HG03558 (cell line): ENCODE measurements at regions not wholly inside any gene's neighbourhood (a gene's known extent, or its start where the extent isn't known, plus 50 kb on each side); places are given as distances from the start of the nearest gene placed in this dataset.

ENCODE experiments used
- ATAC-seq: cut with Tn5 transposase; IDR thresholded peaks from one replicate; pipeline ENCODE4 v1.9.1; 2021; ENCODE audit warnings: moderate number of reproducible peaks; ENCODE audit not compliant: unreplicated experiment; ENCODE audit errors: extremely low read depth

GRCh38 chr15:61556037-61556648 is 327.0 kb upstream of the RORA start:
- ATAC-seq: no peak

DNA sequence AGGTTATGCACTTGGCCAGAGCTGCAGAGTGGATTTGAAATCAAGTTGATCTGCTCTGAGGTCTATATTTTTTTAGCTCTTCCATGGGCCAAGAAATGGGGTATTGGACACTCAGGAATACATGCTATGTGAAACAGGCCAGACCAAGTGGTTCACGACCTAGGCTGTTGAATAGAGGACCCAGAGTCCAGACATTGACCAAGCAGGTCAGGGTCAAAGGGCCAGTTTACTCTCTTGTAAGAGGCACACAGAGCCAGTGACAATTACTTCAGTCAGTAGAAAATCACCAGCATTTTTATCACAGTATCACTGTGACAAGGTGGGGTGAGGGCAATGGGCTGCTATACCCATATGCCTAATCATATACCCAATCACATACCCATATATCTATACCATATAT is 320.6 kb upstream of the RORA start:
- ATAC-seq: no peak

DNA sequence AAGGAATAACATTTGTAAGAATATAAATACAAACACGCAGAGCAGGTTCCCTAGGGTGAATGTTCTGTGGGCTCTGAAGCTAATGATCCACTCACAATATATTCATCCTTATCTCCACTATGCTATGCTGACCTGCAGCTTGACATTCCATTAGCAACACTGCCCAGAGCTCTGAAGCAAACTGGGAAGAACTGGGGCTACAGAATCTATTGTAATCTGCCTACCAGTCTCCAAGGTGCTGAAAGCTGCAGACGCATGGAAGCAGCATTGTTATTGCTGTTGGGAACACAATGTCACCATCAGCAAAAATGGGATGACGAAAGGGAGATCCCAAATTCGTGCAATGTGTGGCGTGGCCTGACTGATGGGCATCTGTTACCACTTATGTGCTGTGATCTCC is 316.7 kb upstream of the RORA start:
- no peak for ATAC-seq

DNA sequence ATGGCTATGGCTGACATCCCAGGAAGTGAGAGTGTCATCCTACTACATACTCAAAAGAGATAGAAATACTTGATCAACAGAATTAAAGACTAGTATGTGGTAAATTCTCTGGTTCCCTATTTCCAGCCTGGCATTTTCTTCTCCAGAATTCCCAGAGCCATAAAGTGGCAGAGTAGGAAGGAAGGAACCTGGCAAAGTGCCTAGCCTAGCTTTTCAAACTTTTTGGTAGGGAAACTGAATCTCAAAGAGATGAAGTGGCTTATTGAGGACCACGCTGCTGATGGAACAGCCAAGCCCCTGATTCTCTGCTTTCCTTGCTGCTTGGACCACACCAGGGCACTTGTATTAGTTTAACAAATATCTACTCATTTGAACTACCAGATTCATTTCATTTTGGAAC is 312.4 kb upstream of the RORA start:
- no peak for ATAC-seq

GRCh38 chr15:61537337-61537736 is 308.2 kb upstream of the RORA start:
- no peak for ATAC-seq

GRCh38 chr15:61534986-61535385 is 305.9 kb upstream of the RORA start:
- no peak for ATAC-seq

DNA sequence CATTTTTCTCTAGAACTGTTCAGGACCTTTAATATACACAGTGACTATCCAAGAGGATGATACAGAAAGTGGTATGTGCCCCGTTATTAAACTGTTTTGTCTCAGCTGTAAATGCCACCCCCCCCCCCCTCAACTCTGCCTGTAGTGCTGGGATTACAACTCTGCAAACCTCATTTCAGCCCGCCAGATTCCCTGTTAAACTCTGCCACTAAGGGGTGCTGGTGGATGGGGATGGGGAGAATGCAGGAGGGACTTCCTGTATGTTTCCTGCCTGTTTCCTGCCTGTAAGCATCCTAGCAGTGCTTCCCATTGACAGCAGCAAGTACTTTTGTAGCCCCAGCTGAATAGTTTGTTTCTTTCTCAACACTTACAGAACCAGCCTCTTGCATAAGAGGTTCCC is 301.7 kb upstream of the RORA start:
- ATAC-seq: no peak

DNA sequence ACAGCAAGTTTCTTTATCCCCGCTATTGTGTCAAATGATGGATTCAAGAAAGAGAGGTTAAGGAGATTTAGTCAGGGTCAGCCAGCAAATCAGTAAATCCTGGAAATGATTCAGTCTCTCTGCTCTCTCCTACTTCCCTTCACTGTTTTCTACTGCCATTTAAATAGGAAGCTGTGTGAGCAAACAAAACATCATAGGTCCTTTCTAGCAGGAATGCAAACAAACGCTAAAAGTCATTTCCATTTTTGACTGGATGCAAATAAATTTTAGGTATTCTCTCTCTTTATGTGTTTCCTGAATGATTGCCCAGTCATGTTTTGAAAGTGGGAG is 299.4 kb upstream of the RORA start:
- ATAC-seq: no peak

DNA sequence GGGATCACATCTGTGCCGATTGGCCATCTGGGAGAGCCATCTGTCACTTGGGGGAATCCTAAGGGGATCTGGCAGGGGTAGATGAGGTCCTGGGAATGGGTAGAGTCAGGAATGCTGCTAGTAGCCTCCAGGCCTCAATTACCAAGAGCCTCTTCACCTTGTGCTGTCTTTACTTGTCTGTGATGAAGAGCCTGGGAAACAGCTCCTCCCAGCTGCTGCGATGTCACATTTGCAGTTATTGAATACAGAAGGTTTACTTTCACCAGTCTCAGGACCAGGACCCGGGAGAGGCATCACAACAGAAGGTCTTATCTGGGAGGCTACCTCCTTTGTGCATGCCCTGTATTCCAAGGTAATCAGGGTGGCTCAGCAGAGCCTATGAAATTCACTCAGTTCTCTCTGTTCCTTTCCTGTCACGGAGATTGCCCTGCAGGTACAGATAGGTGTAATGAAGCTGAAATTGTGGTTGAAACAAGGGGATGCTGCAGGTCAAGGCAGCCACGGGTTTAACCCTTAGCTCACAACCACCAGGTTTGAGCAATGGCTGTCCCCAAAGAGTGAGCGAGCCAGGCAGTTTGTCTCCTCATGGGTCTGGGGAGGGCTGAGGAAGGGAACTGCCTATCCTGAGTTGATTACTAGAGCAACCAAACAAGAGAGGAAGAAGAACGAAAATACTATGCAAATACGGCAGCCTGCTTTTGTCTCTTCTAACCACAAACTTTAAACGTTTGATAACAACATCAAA is 298.9 kb upstream of the RORA start:
- ATAC-seq: no peak

- no peak for ATAC-seq
These were observed 295.4 kb upstream of the RORA start for GRCh38 chr15:61524545-61524944.

DNA sequence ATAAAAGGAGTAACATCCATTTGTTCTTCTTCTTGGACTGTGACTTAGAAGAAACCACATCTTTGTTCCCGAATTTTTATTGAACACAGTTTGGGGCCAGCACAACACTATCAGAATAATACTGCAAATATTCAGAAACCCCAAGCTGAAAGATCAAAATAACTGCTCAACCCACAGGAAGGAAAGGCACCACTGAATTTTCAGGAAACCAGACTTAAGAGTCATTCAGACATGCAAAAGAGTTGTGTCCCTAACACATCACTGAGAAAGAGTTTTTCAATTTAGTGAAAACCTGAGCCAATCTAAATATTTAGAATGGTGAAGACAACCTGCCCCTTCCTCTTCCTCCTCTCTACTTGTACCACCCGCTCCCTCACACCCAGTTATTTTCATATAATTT is 295.0 kb upstream of the RORA start:
- ATAC-seq: no peak

- ATAC-seq: no peak
These were observed 293.3 kb upstream of the RORA start for GRCh38 chr15:61522411-61522810.

DNA sequence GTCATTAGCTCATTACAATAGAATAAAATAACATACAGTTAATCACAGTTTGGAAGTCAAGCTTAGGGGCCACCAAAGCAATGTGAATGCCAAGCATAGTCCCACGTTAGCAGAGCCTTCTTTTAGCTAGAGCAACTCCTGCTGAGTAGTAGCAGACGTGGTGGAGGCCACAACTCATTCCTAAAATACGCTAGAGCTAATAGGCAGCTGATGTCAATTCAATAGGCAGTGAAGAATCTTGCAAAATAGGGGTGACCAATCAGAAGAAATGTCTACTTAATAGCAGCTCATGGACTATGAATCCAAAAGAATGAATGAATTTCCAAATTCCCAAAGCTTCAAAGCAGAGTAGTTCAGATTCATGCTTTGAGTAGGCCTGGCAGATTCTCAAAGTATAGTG is 292.9 kb upstream of the RORA start:
- no peak for ATAC-seq

GRCh38 chr15:61519296-61519695 is 290.2 kb upstream of the RORA start:
- ATAC-seq: no peak

DNA sequence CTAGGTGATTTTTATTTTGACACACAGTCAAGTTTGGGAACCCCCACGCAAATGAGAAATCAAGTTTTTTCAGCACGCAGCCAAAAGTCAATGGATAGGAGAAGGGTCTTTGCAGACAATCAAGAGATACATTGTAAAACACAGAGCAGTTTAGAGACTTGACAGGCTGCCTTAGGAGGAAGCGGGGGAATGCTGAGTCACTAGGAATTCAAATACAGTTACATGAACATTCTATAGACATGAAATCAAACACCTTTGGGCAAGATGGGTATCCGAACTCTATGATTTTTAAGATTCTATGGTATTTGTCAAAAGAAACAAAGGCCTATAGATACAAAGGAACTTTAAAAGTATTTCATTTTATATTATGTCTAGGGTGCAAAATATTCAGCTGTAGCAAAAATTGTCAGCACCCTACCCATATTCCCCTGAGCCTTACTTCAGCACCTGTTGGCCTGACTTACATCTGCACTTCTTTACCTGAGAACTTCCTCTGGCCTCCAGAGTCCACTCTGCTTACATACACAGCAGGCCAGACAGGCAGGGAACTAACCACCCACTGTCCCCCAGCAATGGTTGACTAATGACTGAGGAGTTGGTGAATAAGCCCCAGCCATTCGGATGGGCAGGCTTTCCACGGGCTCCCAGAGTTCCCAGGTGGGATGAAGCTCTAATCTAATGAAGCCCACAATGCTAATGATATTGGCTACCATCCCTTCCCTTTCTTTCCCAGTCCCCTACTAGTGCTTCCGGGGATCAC is 289.3 kb upstream of the RORA start:
- ATAC-seq: no peak

DNA sequence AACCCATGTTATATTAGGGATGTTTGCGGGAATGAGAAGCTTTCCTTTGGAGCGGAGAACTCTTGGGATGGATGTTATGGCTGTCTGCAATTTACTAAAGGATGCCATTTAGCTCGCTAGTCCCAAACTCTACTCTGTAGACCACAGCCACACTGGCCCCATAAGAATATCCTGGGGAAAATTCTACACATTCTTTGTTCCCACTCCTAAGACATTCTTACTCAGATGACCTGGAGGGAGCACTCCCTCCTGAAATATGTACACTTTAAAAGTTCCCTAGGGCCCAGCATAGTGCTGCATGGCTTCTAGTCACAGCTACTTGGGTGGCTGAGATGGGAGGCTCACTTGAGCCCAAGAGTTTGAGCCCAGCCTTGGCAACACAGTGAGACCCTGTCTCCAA is 288.7 kb upstream of the RORA start:
- no peak for ATAC-seq

- no peak for ATAC-seq
These were observed 288.2 kb upstream of the RORA start for GRCh38 chr15:61517335-61517734.

DNA sequence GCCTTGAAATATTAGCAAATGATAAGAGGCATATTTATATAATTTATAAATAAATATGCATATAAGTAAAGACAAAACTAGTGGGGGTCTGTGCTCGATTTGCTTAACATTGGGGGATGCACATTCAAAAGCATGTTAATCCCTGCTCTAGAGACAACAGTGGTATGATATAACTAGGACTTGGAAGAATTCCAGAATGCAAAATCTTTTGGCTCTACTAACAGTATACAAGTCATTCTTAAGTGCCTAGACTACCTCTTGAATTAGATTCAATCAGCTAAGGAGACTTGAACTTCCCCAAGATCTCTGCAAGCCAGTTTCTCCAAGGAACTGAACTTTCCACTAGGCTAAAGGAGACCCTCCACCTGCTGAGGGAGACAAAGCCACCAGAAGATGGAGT is 282.7 kb upstream of the RORA start:
- ATAC-seq: no peak

DNA sequence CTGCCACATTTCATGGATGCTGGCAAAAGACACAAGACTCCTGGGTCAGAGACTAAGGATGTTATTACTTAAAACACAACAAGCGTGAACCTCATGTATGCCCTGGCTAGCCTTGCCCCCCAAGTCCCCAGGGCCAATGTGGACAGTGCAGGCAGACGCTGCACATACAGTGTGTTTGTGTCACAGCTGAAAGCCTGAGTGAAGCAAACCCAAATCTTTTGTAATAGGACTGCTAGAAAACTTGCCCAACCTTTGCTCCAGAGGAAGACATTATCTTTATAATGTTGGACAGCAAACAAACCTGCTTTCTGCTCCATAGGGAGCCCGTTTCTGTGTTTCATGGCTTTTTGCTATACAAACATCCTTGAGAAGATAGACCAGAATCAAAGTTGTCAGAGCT is 282.0 kb upstream of the RORA start:
- ATAC-seq: no peak

DNA sequence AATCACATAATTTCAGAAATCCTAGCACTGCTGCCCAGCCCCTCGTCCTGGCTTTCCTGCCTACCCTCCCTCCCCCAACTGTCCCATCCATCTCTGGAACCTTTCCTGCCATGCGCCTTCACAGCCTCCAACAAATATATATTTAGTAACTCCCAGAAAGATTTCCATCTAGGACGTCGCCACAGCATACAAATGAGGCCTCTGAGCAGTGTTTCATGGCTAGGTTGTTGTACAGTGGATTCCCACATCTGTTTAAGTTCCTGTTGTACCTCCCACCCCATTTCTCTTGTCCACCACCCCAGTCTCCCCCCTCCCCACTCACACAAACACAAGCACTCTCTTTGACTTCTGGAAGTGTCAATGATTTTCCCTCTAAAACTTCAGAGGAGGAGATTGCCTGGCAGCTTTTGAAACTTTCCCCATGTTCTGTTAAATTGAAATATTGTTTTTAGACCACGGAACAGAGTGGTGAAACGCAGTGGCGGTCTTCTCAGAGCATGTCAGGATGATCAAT is 280.3 kb upstream of the RORA start:
- no peak for ATAC-seq

DNA sequence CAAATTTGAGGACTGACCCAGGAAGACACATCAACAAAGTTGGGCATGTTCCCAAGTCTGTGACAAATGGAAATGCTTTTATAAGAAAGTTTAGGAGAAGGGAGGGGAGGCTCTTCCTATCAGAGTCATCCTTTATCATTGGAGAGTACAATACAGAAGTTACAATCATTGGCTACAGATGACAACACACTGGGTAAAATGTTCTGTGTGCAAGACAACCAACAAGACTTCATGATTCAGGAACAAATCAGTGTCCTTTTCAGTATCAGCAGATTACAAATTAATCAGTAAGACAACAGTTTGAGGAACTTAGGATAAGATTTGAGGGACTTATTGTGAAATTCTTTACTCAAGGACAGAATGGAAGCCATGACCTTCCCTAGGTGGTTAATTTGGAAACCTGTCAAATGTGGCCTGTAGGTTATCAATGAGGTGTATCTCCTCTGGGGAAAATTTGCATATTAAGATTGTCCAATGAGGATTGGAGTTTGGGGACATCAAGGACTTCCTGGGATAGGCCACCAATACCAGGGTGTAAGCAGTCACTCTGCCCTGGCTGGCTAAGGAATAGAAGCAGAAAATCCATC is 274.4 kb upstream of the RORA start:
- no peak for ATAC-seq
